LNCaP clone FGC (cell line): ENCODE measurements at regions not wholly inside any gene's neighbourhood (a gene's known extent, or its start where the extent isn't known, plus 50 kb on each side); places are given as distances from the start of the nearest gene placed in this dataset.

ENCODE experiments used
- DNase-seq: peaks from one replicate; pipeline ENCODE4 v3.0.0-alpha.2; 2011; ENCODE audit warnings: low read depth
- H3K4me3 ChIP-seq: 2 replicates; pipeline ENCODE4 v1.5.1; 2011; ENCODE audit warnings: mild to moderate bottlenecking, low read depth, low read length, control low read depth
- TF ChIP-seq, protein P1 (sequence below): IDR thresholded peaks from 2 replicates; pipeline ENCODE4 v1.5.1; 2012; ENCODE audit warnings: mild to moderate bottlenecking; ENCODE audit not compliant: control insufficient read depth, insufficient read depth; ENCODE audit errors: extremely low read depth

DNA sequence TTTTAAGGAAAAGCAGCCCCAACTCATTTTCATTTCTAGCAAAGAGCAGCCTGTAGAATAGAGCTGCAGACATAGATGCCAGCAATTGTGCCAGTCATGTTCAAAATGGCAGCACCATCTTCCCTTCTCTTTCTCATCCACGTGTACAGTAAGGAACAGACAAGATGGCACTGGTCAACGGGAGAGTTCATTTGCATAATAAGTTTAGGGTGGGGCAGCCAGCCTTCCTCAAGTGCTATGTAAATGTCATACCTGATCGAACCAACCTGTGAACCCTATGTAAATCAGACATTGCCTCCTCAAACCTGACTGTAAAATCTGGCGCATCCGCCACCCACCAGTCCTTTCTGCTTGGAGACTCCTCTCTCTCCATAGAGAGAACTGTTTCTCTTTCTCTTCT, 150.0 kb upstream of the CDH13 start:
- DNase-seq = no peak
- TF ChIP-seq, protein P1, sequence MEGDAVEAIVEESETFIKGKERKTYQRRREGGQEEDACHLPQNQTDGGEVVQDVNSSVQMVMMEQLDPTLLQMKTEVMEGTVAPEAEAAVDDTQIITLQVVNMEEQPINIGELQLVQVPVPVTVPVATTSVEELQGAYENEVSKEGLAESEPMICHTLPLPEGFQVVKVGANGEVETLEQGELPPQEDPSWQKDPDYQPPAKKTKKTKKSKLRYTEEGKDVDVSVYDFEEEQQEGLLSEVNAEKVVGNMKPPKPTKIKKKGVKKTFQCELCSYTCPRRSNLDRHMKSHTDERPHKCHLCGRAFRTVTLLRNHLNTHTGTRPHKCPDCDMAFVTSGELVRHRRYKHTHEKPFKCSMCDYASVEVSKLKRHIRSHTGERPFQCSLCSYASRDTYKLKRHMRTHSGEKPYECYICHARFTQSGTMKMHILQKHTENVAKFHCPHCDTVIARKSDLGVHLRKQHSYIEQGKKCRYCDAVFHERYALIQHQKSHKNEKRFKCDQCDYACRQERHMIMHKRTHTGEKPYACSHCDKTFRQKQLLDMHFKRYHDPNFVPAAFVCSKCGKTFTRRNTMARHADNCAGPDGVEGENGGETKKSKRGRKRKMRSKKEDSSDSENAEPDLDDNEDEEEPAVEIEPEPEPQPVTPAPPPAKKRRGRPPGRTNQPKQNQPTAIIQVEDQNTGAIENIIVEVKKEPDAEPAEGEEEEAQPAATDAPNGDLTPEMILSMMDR = no peak

DNA sequence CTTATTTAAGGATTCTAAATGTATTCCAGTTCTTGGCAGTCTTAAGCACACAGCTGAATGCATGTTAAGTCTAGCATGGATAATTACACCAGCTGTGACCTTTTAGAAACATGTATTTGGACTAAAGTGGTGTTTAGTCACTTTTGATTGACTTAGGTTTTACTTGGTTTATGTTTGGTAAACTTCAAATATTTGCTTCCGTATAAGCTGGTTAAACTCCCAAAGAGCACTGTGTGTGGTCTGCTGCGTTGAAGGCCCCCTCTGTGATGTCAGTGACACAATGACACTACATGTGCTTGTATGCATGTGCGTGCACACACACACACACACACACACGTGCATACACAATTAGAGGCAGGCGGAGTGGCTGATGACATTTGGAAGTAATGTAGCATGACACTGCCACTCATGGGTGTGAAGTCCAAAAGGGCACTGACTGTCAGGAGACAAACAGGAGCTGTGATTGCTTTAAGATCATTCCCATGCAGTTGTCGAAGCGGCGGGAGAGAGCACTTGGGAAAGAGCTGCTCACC, 156.1 kb upstream of the CDH13 start:
- TF ChIP-seq, protein P1 = no peak
- DNase-seq = no peak
- H3K4me3 ChIP-seq = no peak overlapping the region

More for the DNA sequence above, 150.0 kb upstream of the CDH13 start:
- H3K4me3 ChIP-seq = no peak overlapping the region

DNA sequence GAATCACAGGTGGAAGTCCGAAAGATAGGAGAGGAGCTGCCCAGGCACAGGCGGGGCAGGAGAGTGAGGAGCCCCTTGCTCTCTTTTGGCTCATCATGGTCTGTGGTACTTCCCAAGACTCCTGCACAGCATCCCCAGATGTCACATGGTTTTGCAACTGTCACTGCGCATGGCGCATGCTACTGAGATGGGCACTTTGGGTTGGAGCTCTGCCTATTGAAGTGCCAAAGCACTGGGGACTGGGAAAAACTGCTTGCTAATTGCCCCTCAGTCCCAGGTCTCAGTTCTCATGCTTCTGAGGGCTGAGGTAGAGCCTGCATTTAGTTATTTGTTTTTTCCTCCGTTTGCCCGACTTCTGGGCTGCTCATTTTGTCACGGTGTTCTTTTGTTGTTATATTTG, 156.8 kb upstream of the CDH13 start:
- TF ChIP-seq, protein P1 = no peak
- DNase-seq = no peak
- no peak overlapping the region for H3K4me3 ChIP-seq

DNA sequence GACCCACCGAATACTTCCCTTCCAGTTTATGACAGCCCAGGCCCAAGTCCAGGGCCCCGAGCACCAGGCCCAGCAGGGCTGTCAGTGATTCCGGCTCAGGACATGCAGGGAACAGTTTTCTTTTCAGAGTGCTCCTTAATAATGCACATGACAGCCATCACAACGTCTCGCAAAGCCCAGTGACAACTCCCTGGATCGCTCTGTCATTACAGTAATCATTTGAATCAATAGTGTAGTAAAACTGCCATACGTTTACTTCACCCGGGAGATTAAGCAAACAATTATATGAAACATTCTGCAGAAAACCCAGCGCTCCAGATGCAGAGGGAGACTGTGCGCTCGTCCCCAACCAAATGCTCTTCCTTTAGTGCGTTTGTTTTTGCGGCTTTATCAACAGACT, 162.6 kb upstream of the CDH13 start:
- no peak for DNase-seq
- TF ChIP-seq, protein P1 = no peak
- H3K4me3 ChIP-seq = no peak overlapping the region

DNA sequence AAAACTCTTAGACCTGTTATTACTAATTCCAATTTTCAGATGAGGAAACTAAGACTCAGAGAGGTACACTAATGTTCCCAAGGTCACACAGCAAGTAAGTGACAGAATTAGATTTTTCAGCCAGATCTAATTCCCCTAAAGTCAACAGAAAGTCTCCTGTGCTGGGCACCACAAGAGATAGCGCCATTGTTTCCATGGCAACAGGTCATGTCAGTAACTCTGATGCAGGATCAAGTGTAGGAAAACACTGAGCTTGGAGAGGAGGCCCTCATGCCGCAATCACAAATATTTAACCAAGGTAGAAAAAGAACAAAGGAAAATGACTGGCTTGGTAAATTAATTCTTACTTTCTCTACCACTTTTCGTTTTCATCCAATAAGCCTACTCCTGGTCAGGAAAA, 166.0 kb upstream of the CDH13 start:
- TF ChIP-seq, protein P1 = no peak
- H3K4me3 ChIP-seq = no peak overlapping the region
- no peak for DNase-seq

DNA sequence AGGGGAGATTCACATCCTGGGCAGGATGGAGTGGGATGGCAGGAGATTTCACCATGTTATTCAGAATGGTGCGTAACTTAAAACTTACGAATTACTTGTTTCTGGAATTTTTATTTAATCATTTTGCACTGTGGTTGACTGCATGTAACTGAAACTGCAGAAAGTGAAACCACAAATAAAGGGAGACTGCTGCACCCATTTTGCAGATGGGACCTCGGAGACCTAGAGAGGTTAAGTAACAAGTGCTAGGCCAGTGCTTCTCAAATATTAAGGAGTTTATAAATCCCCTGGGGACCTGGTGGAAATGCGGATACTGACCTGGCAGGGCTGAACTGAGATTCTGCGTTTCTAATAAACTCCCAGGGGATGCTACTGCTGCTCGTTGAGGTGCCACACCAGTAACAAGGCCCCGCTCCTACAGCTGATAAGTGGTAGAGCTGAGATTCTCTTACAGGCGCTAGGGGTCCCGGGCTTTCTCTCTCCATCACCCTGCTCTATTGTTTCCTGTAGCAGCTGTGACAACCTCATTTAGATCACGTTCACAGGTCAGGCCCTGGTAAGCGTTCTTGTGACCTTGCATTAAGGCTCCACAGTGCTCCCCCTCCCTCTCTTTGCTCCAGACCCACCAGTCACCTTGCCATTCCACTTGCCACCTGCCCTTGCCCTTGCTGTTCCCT, 167.1 kb upstream of the CDH13 start:
- TF ChIP-seq, protein P1 = no peak
- no peak overlapping the region for H3K4me3 ChIP-seq
- DNase-seq = no peak

DNA sequence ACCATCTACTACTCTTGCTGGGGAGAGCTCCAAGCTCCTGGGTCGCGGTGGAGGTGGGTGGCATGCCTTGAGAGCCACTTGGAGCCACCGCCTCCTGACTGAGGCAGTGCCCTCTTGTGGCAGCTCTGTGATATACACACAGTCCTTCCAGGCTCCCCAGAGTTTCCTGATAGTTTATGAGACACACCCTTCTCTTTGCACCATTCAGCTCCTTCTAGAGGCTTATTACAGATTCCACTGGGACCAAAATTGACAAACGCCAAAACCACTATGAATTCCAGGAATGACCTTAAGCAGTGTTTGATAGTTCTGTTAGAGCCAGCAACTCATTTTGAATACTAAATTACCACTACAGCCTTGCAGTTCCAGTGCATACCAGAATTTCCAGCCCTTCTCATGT, 170.1 kb upstream of the CDH13 start:
- H3K4me3 ChIP-seq = no peak overlapping the region
- DNase-seq = peak; percentile 15
- TF ChIP-seq, protein P1 = peak; percentile 82
